PC-3 (cell line): ENCODE measurements at regions not wholly inside any gene's neighbourhood (a gene's known extent, or its start where the extent isn't known, plus 50 kb on each side); places are given as distances from the start of the nearest gene placed in this dataset.

Experiments used
- CTCF ChIP-seq: fragments of 300-600 bp; sonication (generic); conservative IDR thresholded peaks from 2 replicates; pipeline ENCODE4 v1.5.1; 2017; ENCODE audit warnings: antibody characterized with exemption, low read depth, mild to moderate bottlenecking, low read length
- EZH2 ChIP-seq: fragments of 300-600 bp; sonication (generic); IDR thresholded peaks from one replicate; pipeline ENCODE4 v1.6.1; 2017; ENCODE audit warnings: antibody characterized with exemption, mild to moderate bottlenecking, low read length; ENCODE audit not compliant: unreplicated experiment
- EZH2phosphoT487 ChIP-seq: fragments of 300-600 bp; sonication (generic); IDR thresholded peaks from 2 replicates; pipeline ENCODE4 v1.6.1; 2018; ENCODE audit warnings: mild to moderate bottlenecking, antibody characterized with exemption, low read length, borderline replicate concordance

- TF ChIP-seq CTCF (no peak), EZH2 (no peak), EZH2phosphoT487 (no peak)
These were observed 239.4 kb downstream of the CSNK2A3 start for GRCh38 chr11:11113626-11114025.
